ENCODE measurements at regions not wholly inside any gene's neighbourhood (a gene's known extent, or its start where the extent isn't known, plus 50 kb on each side); places are given as distances from the start of the nearest gene placed in this dataset.

- TF ChIP-seq CTCF (IDR thresholded peaks at IDR 0.05; ENCODE audit: poor library complexity) (no peak), EZH2 (IDR thresholded peaks at IDR 0.05; ENCODE audit: borderline replicate concordance) (no peak)
Observed at GRCh38 chr16:59424714-59425273, 690.7 kb upstream of the GOT2 start.

All from hepatocyte (in vitro differentiated cells).